ENCODE measurements at regions not wholly inside any gene's neighbourhood (a gene's known extent, or its start where the extent isn't known, plus 50 kb on each side); places are given as distances from the start of the nearest gene placed in this dataset.

DNA sequence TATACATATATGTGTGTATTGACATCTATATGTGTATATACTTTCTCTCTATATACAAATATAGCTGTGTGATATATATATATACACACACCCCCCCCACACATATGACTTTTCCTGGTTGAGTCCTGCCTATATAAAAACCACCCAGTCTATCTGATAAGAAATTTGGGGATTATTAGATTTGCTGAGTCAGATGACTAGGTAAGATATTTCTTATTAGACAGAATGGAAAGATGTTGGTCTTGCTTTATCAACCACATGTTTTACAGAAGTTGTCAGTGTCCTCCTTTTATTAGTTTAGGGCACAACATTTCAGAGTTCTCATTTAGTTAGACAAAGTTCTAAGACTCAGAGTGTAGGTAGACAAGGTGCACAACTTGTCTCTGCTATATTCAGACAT lies 953.3 kb downstream of the METTL15 start:
- no peak for TF ChIP-seq CTCF (IDR thresholded peaks at IDR 0.05; ENCODE audit: insufficient read depth, low read length, poor library complexity, severe bottlenecking)
- TF ChIP-seq EZH2phosphoT487 (conservative IDR thresholded peaks at IDR 0.05; ENCODE audit: low read length): no peak

All from SU-DHL-6 (cell line).